Stimulated activated naive CD8-positive, alpha-beta T cell treated with anti-CD3 and anti-CD28 coated beads, Interleukin-15, Interleukin-2, amounts not matched to agents 100 U/mL and 50 U/mL, for 24 hours (primary cell): ENCODE measurements at regions not wholly inside any gene's neighbourhood (a gene's known extent, or its start where the extent isn't known, plus 50 kb on each side); places are given as distances from the start of the nearest gene placed in this dataset.
"Not testable (repeated sequence)": the region's sequence is repeated elsewhere in the genome, so short reads cannot be mapped to it uniquely, and the experiment has no call there.

Experiments used
- ATAC-seq: fragments of 150-1000 bp; cut with Tn5 transposase; one replicate; pipeline ENCODE4 v1.10.0; 2021
- DNase-seq: peaks from one replicate; pipeline ENCODE4 v3.0.0; 2021

DNA sequence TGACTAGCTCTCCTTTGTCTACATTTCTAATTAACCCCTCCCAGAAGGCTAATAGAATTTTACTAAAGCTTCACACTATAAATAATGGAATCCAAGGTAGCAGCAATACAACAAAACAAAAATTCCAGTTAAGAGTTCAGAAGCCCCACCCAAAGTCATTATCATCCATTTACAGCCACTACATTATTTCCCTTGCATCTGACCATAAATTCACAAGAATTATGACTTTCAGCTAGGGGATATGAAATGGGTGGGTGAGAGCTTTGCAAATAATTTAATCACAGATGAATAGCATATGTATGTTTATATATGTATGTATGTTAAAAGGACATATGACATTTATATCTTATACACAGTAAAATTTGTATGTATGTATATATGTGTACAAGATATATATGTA, 65.3 kb upstream of the PTGDR start:
- DNase-seq = no peak
- ATAC-seq = no peak

DNA sequence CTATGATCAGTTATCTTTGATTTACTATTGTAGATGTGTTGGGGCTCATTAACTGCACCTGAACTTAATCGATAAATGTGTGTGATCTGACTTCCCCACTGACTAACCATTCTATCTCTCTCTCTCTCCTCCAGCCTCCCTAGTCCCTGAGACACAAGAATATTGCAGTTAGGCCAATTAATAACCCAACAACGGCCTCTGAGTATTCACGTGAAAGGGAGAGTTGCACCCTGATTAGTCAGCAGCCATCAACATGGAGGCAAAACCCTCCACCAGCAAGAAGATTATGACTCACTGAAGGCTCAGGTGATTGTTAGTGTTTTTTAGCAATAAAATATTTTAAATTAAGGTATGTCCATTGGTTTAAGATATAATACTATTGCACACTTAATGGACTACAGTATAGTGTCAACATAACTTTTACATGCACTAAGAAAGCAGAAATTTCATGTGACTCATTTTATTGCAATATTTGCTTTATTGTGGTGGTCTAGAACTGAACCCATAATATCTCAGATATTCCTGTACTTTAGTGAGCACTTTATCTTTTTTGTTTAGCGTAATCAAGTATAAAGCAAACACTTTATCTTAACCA, 77.1 kb upstream of the PTGDR start:
- ATAC-seq = no peak
- DNase-seq = no peak

DNA sequence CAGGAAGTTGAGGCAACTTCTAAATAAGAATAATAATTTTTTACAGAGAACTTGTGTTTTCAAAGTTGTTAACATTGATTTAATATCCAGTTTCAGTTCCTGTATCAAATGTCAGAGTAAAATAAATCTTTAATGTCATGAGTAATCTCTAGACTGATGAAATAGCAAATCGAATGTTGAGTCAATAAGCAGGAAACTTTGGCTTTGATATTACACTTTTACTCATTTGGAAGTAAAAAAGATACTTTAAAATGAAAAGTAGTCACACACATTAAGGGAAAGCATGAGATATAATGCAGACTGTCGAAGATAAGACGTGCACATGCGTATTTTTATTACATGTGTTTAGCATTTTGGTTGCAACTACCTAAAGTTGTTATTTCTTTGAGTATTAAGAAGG, 78.2 kb upstream of the PTGDR start:
- ATAC-seq (peak; percentile 36), DNase-seq (no peak)

DNA sequence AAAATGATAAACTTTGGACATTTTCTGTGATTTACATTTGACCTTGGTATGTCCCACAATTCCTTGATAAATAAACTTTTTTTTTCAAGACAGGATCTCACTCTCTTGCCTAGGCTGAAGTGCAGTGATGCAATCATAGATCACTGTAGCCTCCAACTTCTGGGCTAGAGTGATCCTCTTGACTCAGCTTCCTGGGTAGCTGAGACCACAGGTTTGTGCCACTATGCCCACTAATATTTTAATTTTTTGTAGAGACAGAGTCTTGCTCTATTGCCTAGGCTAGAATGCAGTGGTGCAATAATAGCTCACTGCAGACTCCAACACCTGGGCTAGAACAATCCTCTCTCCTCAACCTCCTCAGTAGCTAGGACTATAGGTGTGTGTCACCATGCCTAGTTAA, 79.1 kb upstream of the PTGDR start:
- DNase-seq (no peak), ATAC-seq (no peak)

DNA sequence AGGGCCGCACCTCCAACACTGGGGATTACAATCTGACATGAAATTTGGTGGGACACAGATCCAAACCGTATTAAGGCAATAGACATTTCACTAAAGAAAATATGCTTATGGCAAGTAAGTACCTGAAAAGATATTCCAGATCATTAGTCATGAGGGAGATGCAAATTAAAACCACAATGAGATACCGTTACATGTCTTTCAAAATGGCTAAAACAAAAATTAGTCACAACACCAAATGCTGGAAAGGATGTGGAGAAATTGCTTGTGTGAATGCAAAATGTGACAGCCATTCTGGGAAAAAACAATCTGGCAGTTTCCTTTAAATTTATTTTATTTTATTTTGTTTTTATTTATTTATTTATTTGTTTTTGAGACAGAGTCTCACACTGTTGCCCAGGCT, 82.3 kb upstream of the PTGDR start:
- no peak for ATAC-seq
- no peak for DNase-seq

DNA sequence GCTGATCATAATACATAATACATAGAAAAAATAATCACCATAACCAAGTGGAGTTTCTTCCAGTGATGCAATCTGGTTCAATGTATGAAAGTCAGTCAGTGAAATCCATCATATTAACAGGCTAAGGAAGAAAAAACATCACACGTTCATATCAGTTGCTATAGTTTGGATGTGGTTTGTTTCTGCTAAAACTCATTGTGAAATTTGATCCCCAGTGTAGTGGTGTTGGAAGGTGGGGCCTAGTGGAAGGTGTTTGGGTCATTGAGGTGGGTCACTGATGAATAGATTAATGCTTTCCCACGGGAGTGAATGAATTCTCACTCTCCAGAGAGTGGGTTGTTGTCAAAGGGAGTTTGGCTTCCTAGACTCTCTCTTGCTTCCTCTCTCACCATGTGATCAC, 84.6 kb upstream of the PTGDR start:
- DNase-seq (no peak), ATAC-seq (no peak)

DNA sequence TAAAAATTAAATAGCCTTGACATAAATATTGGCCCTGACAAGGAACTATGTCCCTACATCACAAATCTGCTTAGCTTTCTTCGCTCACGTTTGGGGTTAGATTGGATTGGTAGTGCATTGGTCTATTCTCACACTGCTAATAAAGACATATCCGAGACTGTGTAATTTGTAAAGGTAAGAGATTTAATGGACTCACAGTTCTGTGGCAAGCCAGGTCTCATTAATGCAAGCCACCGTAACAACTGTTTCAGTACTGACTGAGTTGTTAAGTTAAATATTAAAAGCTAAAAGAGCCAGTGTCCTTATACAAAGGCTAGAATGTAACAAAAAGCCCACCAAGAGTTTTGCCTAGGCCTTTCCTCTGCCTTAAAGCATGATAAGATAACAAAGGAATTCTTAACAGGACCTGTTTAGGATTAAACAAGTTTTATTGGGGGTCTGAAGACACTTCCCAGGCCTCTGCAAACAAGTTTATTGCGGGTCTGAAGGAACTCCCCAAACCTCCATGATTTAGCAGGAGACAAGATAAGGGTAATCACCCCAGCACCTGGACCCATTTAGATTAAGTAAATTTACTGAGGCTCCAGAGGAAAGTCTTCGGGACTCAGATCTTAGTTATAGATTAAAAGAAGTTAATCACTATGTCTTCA, 88.2 kb upstream of the PTGDR start:
- DNase-seq (no peak), ATAC-seq (no peak)

DNA sequence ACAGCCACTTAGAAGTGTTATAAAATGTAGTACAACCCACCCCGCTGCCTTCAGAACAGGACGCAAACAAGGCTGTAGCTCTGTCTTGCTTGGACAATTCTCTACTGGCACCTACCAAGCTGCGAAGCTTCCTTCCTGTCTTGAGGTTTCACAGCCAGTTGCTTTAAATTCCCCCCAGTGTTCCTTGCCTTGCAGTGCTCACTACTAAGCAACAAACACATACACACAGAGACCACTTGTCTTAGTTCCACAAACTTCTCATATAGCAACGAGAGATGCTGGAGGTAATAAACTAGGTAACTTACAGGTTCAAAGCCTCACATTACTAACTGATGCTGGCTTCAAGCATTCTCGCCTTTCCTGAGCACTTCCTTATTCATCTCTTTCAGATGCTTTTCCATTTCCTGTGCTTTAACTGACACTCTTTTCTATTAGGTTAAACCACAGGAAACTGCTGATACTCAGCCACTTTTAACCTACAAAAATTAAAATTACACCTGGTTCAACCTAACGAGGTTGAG, 91.5 kb upstream of the PTGDR start:
- DNase-seq (peak; percentile 14), ATAC-seq (peak; percentile 63)

DNA sequence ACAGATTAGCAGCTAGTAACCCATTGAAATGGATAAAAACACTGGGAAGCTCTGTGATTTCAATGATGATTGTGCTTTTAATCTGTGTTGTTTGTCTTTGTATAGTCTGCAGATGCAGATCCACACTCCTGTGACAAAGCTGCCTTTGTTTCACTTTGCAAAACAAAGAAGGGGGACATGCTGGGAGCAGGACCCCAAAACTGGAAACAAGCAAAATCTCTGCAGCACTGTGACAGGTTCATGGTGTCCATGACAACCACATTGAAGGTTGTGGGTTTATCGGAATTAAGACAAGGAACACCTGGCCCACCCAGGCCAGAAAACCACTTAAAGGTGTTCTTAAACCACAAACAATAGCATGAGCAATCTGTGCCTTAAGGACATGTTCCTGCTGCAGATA, 95.6 kb upstream of the PTGDR start:
- not testable (repeated sequence) for ATAC-seq, DNase-seq

DNA sequence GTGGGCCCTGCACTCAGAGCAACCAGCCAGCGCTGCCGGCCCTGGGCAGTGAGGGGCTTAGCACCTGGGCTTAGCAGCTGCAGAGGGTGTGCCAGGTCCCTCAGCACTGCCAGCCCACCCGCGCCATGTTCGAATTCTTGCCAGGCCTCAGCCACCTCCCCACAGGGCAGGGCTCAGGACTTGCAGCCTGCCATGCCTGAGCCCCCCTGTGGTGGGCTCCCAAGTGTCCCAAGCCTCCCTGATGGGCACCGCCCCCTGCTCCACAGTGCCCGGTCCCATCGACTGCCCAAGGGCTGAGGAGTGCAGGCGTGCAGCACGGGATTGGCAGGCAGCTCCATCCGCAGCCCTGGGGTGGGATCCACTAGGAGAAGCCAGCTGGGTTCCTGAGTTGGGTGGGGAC, 98.0 kb upstream of the NID2 start:
- ATAC-seq = no peak
- no peak for DNase-seq

DNA sequence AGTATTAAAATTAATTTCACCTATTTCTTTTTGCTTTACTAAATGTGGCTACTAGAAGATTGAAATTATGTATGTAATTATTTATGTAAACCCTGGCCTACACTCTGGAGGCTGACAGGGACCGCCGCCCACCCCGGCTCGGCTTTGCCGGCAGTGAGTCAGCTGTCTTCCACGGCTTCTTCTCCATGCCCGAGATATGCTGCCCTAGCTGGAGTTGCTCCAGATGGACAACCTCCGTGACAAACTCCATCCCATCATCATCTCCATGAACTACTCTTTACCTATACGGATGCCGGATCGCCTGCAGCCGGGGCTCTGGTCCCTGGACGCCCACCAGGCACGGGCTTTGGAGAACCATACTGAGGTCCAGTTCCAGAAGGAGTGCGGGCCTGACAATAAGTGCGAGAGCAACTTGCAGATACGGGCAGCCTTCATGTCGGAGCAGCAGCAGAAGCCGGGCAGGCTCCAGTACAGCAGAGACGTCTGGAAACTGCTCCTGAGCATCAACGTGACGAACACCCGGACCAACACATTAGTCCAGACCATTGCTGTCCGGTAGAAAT, 86.9 kb upstream of the NID2 start:
- DNase-seq = no peak
- no peak for ATAC-seq

DNA sequence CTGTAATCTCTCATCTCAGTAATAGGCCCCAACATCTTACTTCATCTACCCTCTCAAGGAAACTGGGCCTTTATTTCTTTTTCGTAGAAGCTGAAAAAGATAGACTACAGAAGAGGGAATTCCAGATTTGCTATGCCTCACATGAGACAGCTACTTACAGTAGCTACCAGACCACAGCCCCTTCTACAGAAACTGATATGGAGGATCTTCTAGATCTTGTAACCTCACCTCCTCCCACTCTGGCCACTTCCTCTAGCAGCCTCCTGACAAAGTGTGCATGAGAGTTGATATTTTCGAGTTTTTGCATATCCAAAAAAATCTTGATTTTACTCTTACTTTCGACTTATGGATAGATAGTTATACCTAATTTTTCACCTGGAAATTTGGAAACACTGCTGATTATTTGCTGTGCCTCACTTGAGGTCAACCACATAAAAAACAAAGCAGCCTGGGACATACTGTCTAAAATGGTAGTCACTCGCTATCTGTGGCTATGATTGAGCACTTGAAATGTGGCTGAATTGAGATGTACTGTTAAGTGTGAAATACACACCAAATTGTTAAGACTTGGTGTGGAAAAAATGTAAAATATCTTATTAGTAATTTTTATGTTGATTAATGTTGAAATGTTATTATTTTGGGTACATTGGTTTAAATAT, 86.3 kb upstream of the NID2 start:
- DNase-seq (no peak), ATAC-seq (peak; percentile 90)

DNA sequence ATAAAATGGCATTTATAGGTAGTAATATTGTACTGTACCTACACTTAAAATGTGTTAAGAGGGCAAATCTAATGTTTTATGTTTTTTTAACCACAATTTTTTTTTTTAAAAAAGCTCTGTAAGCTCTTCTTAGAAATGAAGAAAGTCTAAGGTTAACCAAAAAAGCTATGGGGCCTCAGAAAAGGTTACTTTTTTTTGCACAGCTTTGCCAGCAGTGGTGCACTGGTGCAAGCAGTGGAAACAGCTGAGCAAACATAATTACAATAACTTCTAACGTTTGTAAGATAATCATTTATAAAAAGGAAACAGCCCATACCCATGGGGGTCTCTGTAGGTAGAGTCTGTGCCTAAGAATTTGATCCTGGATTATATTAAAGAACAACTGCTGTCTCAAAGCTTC, 85.1 kb upstream of the NID2 start:
- no peak for DNase-seq

DNA sequence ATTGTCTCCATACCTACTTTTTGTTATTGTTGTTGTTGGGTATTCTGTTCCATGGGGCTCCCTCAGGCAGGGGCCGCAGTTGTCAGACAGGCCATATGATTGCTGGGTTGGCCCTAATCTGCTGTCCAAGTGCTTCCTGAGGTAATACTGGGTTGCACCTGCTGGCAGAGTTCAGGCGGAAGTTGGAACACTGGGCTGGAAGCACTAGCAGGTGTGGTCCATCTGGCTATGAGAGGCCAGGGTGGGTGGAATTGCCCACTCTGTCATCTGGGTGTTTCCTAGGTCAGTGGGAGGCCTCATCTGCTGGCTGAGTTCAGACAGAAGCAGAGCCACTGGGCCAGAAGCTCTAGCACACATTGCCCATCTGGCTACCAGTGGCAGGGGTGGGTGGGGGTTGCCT, 81.3 kb upstream of the NID2 start:
- ATAC-seq = no peak
- DNase-seq = no peak

More for the DNA sequence above, 85.1 kb upstream of the NID2 start:
- ATAC-seq = no peak

DNA sequence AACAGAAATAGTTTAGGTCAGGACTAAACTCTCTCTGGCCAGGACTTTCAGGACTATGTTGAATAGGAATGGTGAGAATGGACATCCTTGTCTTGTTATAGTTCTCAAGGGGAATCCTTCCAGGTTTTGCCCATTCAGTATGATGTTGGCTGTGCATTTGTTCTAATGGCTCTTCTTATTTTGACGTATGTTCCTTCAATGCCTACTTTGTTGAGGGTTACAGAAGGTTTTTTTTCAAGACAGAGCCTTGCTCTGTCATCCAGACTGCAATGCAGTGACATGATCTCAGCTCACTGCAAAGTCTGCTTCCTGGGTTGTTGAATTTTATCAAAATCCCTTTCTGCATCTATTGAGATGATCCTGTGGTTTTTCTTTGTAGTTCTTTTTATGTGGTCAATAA, 79.5 kb upstream of the NID2 start:
- DNase-seq = no peak
- no peak for ATAC-seq

DNA sequence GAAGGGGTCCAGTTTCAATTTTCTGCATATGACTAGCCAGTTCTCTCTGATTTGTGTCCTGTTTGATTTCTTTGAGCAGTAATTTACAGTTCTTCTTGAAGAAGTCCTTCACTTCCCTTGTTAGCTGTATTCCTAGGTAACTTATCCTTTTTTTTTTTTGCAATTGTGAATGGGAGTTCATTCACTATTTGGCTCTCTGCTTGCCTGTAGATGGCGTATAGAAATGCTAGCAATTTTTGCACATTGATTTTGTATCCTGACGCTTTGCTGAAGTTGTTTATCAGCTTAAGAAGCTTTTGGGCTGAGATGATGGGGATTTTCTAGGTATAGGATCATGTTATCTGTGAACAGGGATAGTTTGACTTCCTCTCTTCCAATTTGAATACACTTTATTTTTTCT, 77.6 kb upstream of the NID2 start:
- ATAC-seq (no peak), DNase-seq (no peak)

DNA sequence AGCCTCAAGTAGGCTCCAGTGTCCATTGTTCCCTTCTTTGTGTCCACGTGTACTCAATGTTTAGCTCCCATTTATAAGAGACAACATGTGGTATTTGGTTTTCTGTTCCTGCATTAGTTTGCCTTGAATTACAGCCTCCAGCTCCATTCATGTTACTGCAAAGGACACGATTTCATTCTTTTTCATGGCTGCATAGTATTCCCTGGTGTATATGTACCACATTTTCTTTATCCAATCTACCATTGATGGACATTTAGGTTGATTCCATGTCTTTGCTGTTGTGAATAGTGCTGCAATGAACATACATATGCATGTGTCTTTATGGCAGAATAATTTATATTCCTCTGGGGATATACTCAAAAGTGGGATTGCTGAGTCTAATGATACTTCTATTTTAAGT, 75.2 kb upstream of the NID2 start:
- DNase-seq, ATAC-seq: not testable (repeated sequence)

DNA sequence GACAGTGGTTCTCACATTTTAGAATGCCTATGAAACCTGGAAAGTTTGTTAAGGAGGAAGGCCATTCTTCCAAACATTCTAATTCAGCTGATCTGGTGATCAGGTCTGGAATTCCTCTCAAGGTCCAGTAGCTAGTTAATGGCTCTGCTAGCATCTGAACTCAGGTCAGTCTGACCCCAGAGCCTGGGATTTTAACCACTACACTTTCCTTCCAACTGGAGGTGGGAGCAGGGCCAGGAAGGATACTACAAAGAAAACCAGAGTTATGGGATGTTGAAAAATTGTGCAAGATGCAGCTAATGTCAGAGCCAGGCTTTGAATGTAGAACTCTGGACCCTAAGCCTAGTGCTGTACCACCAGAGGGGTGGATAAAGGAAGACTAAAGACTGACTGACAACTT, 73.6 kb upstream of the NID2 start:
- DNase-seq (no peak), ATAC-seq (no peak)

DNA sequence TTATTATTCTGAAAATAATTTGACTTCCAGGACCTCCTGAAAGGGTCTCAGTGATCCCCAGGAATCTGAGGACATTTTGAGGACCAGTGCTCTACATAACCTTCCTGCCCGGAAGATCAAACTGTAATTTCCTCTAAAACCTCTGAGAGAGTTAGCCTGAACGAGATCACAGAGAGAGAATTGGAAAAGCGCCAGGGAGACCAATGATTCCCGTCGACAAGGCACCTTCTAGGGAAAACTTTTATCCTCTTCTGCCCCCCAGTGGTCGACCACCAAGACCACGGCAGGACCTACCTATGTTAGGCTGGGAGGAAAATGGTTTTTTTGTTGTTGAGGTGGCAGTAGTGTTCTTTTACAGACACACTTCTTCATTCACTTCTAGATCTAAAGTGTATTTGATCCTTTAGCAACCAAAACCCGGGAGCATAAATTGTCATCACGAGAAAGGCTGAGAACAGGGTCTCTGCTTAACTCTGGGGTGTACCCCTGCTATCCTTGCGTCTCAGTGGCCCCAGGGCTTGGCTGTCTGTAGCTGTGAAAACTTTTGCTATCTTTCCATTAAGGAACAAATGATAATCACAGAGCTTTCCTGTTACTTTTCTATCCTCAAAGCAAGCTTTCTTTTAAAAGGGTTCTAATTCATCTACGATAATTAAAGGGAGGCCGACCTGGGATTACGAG, 62.9 kb upstream of the NID2 start:
- peak; percentile 71 for DNase-seq

DNA sequence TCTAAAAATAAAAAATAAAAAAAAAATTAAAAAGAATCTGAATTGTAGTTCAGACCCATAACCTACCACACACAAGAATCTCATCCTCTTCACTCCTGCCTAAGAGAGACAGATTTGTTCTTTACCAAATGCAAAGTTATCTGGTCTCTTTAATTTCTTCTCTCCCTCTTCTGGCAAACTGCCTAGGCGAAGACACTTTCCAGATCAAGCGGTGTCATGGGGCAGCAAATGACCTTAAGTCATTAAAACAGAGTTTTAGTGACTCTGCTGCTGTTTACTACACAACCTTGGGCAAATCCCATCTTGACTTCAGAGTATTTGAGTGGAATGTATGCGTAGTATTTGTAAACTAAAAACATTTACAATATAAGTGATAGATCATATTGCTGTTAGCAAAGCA, 60.9 kb upstream of the NID2 start:
- ATAC-seq (no peak), DNase-seq (no peak)

More for the DNA sequence above, 62.9 kb upstream of the NID2 start:
- ATAC-seq = peak; percentile 49

DNA sequence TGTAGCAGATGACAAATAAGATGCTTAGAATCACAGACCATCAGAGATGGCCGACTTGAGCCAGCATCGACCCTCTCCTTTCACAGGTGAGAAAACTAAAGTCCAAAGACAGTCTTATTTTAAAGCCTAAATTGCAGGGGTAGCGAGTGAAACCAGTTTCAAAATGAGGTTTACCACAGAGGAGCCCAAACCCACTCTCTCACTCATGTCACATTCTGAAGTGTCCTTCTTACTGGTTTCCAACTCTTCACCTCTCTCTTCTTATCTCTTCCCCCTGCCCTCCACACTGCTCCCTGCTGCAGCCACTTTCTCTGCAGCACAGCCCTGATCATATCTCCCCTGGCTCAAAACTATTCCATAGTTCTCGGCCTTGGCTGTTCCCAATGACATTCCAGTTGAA, 57.0 kb upstream of the NID2 start:
- DNase-seq = no peak
- no peak for ATAC-seq

DNA sequence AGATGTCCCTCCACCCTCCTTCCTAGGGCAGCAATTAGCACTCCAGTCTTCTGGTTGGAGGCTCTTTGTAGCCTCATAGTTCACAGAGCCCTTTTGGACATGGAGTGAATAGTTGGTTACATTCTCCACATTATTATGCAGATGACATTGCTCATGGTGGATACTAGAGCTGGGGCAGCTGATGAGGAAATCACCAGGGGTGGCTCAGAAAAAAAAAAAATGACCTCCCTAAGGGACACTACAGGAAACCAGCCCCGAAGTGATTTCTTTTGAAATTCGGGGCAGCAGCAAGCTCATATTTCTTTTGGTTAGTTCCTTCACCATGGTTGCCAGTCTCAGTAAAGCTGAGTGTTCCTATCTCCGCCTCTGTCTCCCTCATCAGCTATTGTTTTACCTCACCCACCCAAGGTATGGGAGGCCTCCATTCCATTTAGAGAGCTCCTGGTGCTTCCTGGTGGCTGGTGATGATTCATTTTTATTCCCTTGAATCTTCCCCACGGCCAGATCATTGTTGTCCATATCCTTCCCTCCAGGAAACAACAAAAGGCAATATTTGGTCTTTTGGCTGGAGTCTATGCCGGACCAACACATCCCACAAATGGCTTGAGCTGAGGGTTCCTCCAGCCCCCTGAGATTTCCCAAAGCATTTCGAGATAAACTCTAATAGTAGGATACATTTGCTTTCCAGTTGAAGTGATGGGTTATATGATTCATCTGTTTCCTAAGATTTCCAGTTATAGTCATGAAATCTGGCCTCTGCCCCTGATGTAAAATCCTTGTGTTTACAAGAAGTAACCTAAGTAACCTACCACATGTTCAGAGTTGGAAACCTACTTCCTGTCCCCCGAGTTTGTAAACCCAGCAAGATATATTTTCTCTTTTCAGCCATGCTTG, 56.2 kb upstream of the NID2 start:
- no peak for DNase-seq
- no peak for ATAC-seq
